ENCODE measurements at regions not wholly inside any gene's neighbourhood (a gene's known extent, or its start where the extent isn't known, plus 50 kb on each side); places are given as distances from the start of the nearest gene placed in this dataset.

DNA sequence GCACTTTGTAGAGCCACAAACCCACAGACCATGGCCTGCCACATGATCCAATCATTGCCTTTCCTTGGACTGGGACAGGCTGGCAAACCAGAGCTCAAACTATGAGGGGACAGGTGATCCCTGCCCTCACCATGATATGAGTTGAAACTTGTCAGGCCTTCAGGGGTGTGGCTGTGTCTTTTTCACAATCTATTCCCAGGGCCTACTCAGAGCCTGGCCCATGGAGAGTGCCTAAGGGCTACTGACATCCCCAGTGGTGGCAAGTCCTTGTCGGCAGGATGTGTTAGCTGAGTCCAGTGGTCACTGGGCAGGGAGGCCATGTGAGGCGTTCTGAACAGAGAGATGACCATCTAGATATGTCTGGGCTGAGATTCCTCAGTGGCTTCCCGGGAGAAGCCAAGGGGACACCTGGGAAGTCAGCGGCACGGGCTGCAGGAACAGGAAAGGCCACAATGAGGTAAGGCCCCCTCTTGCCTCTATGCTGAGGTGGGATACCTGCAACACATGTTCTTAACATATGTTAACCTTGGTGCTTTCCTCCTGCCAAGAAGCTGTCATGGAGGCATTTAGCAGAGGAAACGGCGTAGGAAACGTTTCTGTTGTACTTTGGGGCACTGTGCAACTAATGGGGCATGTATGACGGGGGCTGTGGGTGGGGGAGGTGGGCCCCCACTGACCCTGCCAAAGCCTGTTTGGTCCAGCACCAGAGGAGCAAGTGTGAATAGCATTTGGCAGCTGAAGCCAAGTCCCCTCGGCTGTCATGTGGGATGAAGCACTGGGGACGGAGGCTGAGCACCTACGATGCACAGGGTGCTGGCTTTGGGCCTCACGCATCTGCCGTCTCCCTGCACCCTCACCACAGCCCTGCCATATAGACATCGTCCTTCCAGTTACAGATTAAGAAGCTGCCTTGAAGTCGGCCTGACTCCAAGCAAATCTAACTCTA, 384.0 kb downstream of the RPS24 start:
- H3F3A ChIP-seq (replicated peaks; ENCODE audit: insufficient read depth): no peaks in the 10 kb centered on the region
- H3K79me2 ChIP-seq (ENCODE audit: insufficient read depth): no peaks in the 10 kb centered on the region
- 86% methylated on average over 12 of the region's 16 CpGs for WGBS (ENCODE audit: low lambda C conversion rate)
- no peak overlapping the region; a peak in 1 of 4 replicates for H3K27ac ChIP-seq (ENCODE audit: low read depth in 2 of 2, low read length in 1 of 2)
- TF ChIP-seq SIN3A (IDR thresholded peaks at IDR 0.05; ENCODE audit: borderline replicate concordance, low read depth, low read length): no peak
- TF ChIP-seq RCOR1 (IDR thresholded peaks at IDR 0.05; ENCODE audit: low read length): no peak
- TF ChIP-seq, protein P1, sequence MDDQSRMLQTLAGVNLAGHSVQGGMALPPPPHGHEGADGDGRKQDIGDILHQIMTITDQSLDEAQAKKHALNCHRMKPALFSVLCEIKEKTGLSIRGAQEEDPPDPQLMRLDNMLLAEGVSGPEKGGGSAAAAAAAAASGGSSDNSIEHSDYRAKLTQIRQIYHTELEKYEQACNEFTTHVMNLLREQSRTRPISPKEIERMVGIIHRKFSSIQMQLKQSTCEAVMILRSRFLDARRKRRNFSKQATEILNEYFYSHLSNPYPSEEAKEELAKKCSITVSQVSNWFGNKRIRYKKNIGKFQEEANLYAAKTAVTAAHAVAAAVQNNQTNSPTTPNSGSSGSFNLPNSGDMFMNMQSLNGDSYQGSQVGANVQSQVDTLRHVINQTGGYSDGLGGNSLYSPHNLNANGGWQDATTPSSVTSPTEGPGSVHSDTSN (IDR thresholded peaks at IDR 0.05): no peak
- no peak overlapping the region for H3K9ac ChIP-seq
- H3K36me3 ChIP-seq (replicated peaks in 1 of 2; ENCODE audit: control insufficient read depth in 1 of 2, insufficient read depth in 2 of 2, low read length in 1 of 2): no peaks in the 10 kb centered on the region
- ChIA-PET POLR2A (no interaction called here), CTCF (interaction anchor here (0.9 to 1.2 kb wide), 3 partner anchors 11 to 115 kb away, joined by 3 read pairs; no protein-coding TSS in a partner anchor)
- H3K4me2 ChIP-seq: no peak overlapping the region
- no peak for DNase-seq
- H3K4me3 ChIP-seq (ENCODE audit: low read depth in 2 of 2, low read length in 1 of 2): no peak overlapping the region
- peaks cover 0 to 33% of the 10 kb centered on the region in 2 experiments; a peak in 2 of 4 replicates for H3K4me1 ChIP-seq (ENCODE audit: control insufficient read depth in 1 of 2, insufficient read depth in 2 of 2, low read depth in 1 of 2, low read length in 1 of 2)
- H3K27me3 ChIP-seq (ENCODE audit: insufficient read depth): no peaks in the 10 kb centered on the region
- no peaks in the 10 kb centered on the region for H3K9me2 ChIP-seq
- H2AFZ ChIP-seq (ENCODE audit: low read depth): no peak overlapping the region
- H3K9me3 ChIP-seq: no peaks in the 10 kb centered on the region
- no peaks in the 10 kb centered on the region for H4K20me1 ChIP-seq (ENCODE audit: insufficient read depth)

DNA sequence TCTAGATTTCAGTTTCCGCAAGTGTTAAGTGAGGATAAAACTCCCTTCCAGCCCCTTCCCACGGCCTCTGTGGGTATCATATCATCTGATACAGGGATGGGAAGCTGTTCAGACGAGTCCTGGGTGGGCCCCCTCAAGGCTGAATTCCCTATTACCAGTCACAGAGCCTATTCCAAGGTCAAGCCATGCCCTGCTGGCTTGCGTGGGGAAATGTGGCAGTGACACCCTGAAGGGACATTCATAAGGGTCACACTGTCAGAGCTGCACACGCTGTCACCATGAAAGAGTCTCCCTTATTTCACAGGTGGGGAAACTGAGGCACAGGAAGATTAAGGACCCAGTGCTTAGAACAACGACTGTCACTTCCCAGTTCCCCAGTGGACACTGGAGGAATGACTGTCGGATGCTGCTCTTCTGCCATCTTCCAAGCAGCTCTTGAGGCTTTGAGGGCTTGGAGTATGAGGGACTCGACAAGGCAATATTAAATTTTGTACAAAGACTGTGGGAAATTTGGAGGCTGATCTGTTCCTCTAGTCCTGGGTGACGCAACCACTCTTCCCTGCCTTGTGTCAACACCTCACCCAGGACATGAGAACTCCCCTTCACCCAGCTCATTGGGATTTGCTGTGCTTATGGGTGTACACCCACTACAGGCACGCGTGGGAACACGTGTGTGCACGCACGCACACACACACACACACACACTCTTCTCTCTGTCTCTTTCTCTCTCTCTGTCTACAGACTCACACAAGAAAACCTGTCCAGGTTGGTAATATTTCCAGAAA, 386.0 kb downstream of the RPS24 start:
- Histone ChIP-seq H3K9ac (no peak overlapping the region), H3K4me2 (no peak overlapping the region), H3K27ac (ENCODE audit: low read depth in 2 of 2, low read length in 1 of 2) (peak overlapping the region in 1 of 2 experiments; percentile 26; a peak in 1 of 4 replicates), H3K4me1 (ENCODE audit: control insufficient read depth in 1 of 2, insufficient read depth in 2 of 2, low read depth in 1 of 2, low read length in 1 of 2) (peaks cover 0 to 23% of the 10 kb centered on the region in 2 experiments; a peak in 2 of 4 replicates), H4K20me1 (ENCODE audit: insufficient read depth) (no peaks in the 10 kb centered on the region), H2AFZ (ENCODE audit: low read depth) (no peak overlapping the region), H3K79me2 (ENCODE audit: insufficient read depth) (no peaks in the 10 kb centered on the region), H3K36me3 (replicated peaks in 1 of 2; ENCODE audit: control insufficient read depth in 1 of 2, insufficient read depth in 2 of 2, low read length in 1 of 2) (no peaks in the 10 kb centered on the region), H3F3A (replicated peaks; ENCODE audit: insufficient read depth) (no peaks in the 10 kb centered on the region), H3K27me3 (ENCODE audit: insufficient read depth) (no peaks in the 10 kb centered on the region), H3K4me3 (ENCODE audit: low read depth in 2 of 2, low read length in 1 of 2) (no peak overlapping the region), H3K9me3 (no peaks in the 10 kb centered on the region), H3K9me2 (no peaks in the 10 kb centered on the region)
- TF ChIP-seq RXRA (IDR thresholded peaks at IDR 0.05; ENCODE audit: borderline replicate concordance, low read depth) (no peak), MEF2A (IDR thresholded peaks at IDR 0.05; ENCODE audit: borderline replicate concordance, low read depth) (no peak), FOXJ3 (CRISPR knock-in tag; IDR thresholded peaks at IDR 0.05) (no peak), NRF1 (IDR thresholded peaks at IDR 0.05; ENCODE audit: low read depth, low read length) (no peak), SMC3 (IDR thresholded peaks at IDR 0.05; ENCODE audit: low read depth, low read length) (no peak), ELF1 (IDR thresholded peaks at IDR 0.05) (no peak), CHD2 (IDR thresholded peaks at IDR 0.05; ENCODE audit: low read length, partially characterized antibody) (no peak), FOSL2 (IDR thresholded peaks at IDR 0.05; ENCODE audit: borderline replicate concordance, low read depth) (no peak), YY1 (IDR thresholded peaks at IDR 0.05; ENCODE audit: low read depth) (no peak), POLR2AphosphoS5 (IDR thresholded peaks at IDR 0.05; ENCODE audit: low read depth, low read length) (no peak)
- TF ChIP-seq, protein P1 (IDR thresholded peaks at IDR 0.05): no peak
- TF ChIP-seq, protein P2, sequence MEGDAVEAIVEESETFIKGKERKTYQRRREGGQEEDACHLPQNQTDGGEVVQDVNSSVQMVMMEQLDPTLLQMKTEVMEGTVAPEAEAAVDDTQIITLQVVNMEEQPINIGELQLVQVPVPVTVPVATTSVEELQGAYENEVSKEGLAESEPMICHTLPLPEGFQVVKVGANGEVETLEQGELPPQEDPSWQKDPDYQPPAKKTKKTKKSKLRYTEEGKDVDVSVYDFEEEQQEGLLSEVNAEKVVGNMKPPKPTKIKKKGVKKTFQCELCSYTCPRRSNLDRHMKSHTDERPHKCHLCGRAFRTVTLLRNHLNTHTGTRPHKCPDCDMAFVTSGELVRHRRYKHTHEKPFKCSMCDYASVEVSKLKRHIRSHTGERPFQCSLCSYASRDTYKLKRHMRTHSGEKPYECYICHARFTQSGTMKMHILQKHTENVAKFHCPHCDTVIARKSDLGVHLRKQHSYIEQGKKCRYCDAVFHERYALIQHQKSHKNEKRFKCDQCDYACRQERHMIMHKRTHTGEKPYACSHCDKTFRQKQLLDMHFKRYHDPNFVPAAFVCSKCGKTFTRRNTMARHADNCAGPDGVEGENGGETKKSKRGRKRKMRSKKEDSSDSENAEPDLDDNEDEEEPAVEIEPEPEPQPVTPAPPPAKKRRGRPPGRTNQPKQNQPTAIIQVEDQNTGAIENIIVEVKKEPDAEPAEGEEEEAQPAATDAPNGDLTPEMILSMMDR (IDR thresholded peaks at IDR 0.05): no peak
- TF ChIP-seq, protein P3, sequence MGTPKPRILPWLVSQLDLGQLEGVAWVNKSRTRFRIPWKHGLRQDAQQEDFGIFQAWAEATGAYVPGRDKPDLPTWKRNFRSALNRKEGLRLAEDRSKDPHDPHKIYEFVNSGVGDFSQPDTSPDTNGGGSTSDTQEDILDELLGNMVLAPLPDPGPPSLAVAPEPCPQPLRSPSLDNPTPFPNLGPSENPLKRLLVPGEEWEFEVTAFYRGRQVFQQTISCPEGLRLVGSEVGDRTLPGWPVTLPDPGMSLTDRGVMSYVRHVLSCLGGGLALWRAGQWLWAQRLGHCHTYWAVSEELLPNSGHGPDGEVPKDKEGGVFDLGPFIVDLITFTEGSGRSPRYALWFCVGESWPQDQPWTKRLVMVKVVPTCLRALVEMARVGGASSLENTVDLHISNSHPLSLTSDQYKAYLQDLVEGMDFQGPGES (IDR thresholded peaks at IDR 0.05; ENCODE audit: low read depth, low read length): no peak
- DNase-seq: no peak
- CTCF ChIA-PET: no interaction called here
- POLR2A ChIA-PET: no interaction called here
- WGBS (ENCODE audit: low lambda C conversion rate): 80% methylated on average over 14 of the region's 14 CpGs
